DOHH2 (cell line): ENCODE measurements at regions not wholly inside any gene's neighbourhood (a gene's known extent, or its start where the extent isn't known, plus 50 kb on each side); places are given as distances from the start of the nearest gene placed in this dataset.

ENCODE experiments used
- H3F3A ChIP-seq: fragments of 200-600 bp; sonication (generic), shearing (Covaris generic); 2 replicates; pipeline ENCODE4 v1.6.0; 2016; ENCODE audit warnings: antibody characterized with exemption, mild to moderate bottlenecking; ENCODE audit not compliant: control insufficient read depth, insufficient read depth
- H3K27ac ChIP-seq: fragments of 200-600 bp; sonication (generic); 2 replicates; pipeline ENCODE4 v1.5.1; 2014; ENCODE audit warnings: low read depth, mild to moderate bottlenecking, low read length, moderate library complexity
- H3K27me3 ChIP-seq: fragments of 200-600 bp; sonication (generic); 2 replicates; pipeline ENCODE4 v1.6.1; 2014; ENCODE audit warnings: mild to moderate bottlenecking, low read length, mixed read lengths; ENCODE audit not compliant: control insufficient read depth
- H3K36me3 ChIP-seq: fragments of 200-600 bp; sonication (generic); 2 replicates; pipeline ENCODE4 v1.6.1; 2014; ENCODE audit warnings: mild to moderate bottlenecking, low read length, moderate library complexity, mixed read lengths; ENCODE audit not compliant: control insufficient read depth
- H3K4me1 ChIP-seq: fragments of 200-600 bp; sonication (generic); 2 replicates; pipeline ENCODE4 v1.6.1; 2014; ENCODE audit warnings: mild to moderate bottlenecking, low read length, mixed read lengths; ENCODE audit not compliant: control insufficient read depth
- H3K4me2 ChIP-seq: fragments of 200-600 bp; sonication (generic); 2 replicates; pipeline ENCODE4 v1.6.0; 2014; ENCODE audit warnings: mild to moderate bottlenecking, low read length, moderate library complexity
- H3K4me3 ChIP-seq: fragments of 200-600 bp; sonication (generic); 2 replicates; pipeline ENCODE4 v1.5.1; 2014; ENCODE audit warnings: mild to moderate bottlenecking, low read length, mixed read lengths
- H3K79me2 ChIP-seq: fragments of 200-600 bp; sonication (generic); 2 replicates; pipeline ENCODE4 v1.6.1; 2014; ENCODE audit warnings: mild to moderate bottlenecking, low read length, mixed read lengths; ENCODE audit not compliant: control insufficient read depth
- H3K9me2 ChIP-seq: fragments of 200-600 bp; sonication (generic); replicated peaks from 2 replicates; pipeline ENCODE4 v1.6.1; 2014; ENCODE audit warnings: mild to moderate bottlenecking, low read length, mixed read lengths; ENCODE audit not compliant: control insufficient read depth
- H3K9me3 ChIP-seq: fragments of 200-600 bp; sonication (generic); 2 replicates; pipeline ENCODE4 v1.6.1; 2014; ENCODE audit warnings: antibody characterized with exemption, low read length, mixed read lengths; ENCODE audit not compliant: control insufficient read depth, insufficient read depth
- H4K20me1 ChIP-seq: fragments of 200-600 bp; sonication (generic); 2 replicates; pipeline ENCODE4 v1.6.0; 2014; ENCODE audit warnings: low read depth, mild to moderate bottlenecking, antibody characterized with exemption, low read length, moderate library complexity; ENCODE audit not compliant: control insufficient read depth, insufficient read depth
- CTCF ChIP-seq: fragments of 200-600 bp; sonication (generic); IDR thresholded peaks from one replicate; pipeline ENCODE4 v1.5.1; 2014; ENCODE audit warnings: antibody characterized with exemption, mild to moderate bottlenecking, low read depth, low read length; ENCODE audit not compliant: poor library complexity, severe bottlenecking
- EZH2phosphoT487 ChIP-seq: fragments of 200-600 bp; sonication (generic); IDR thresholded peaks from 2 replicates; pipeline ENCODE4 v1.6.1; 2017; ENCODE audit warnings: borderline replicate concordance, mild to moderate bottlenecking, antibody characterized with exemption, low read length, moderate library complexity, mixed read lengths

DNA sequence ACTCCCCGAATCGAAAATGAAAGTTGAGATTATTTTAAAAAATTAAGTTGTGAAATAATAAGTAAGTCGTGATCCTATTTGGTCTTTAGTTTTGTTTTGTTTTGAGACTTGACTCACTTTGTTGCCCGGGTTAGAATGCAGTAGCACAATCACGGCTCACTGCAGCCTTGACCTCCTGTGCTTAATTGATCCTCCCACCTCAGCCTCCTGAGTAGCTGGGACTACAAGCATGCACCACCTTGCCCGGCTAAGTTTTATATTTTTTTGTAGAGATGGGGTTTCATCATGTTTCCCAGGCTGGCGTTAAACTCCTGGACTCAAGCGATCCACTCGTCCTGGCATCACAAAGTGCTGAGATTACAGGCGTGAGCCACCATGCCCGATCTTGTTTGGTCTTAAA, 326.2 kb downstream of the MYCN start:
- H3K4me2 ChIP-seq, result no peak overlapping the region
- no peak for TF ChIP-seq EZH2phosphoT487
- no peak for TF ChIP-seq CTCF
- H3K9me2 ChIP-seq, result no peaks in the 10 kb centered on the region
- H3K9me3 ChIP-seq, result no peaks in the 10 kb centered on the region
- no peaks in the 10 kb centered on the region for H3K79me2 ChIP-seq
- H3K27ac ChIP-seq, result no peak overlapping the region
- H3K36me3 ChIP-seq, result no peaks in the 10 kb centered on the region
- no peaks in the 10 kb centered on the region for H3K4me1 ChIP-seq
- H3K27me3 ChIP-seq, result no peaks in the 10 kb centered on the region
- no peaks in the 10 kb centered on the region for H3F3A ChIP-seq
- H4K20me1 ChIP-seq, result no peaks in the 10 kb centered on the region
- no peak overlapping the region for H3K4me3 ChIP-seq

DNA sequence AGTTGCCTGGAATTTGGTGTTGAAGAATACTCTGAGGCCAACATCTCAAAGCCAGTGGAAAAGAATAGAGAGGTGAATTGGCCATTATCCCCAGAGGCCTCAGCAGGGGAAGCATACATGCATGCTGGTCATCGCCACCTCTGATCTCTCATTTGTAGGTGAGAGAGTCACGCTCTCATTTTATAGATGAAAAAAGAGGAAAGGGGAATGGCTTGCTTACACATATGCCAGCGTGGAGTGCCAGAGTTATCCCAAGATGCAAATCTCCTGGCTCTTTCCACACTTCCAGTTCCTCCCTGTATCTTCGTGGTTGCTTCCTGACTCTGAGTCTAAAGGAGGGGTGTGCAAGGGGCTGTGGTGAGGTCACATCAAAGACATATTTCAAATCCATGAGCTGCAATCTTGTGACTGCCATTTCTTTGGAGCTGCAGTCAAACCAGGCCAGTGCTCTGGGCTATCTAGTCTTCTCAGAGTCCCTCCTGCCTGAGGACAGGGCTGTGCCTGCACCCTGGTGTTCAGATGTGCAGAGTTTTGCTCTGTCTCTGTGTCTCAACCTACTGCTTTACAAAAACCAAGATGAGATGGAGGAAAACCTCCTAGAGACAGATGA, 324.7 kb downstream of the MYCN start:
- H3K36me3 ChIP-seq, result no peaks in the 10 kb centered on the region
- H3K27ac ChIP-seq, result no peak overlapping the region
- H3K9me3 ChIP-seq, result no peaks in the 10 kb centered on the region
- H3K27me3 ChIP-seq, result no peaks in the 10 kb centered on the region
- no peaks in the 10 kb centered on the region for H3K79me2 ChIP-seq
- H3K4me2 ChIP-seq, result no peak overlapping the region
- no peaks in the 10 kb centered on the region for H3K9me2 ChIP-seq
- H3F3A ChIP-seq, result no peaks in the 10 kb centered on the region
- TF ChIP-seq EZH2phosphoT487 (no peak), CTCF (no peak)
- no peak overlapping the region for H3K4me3 ChIP-seq
- no peaks in the 10 kb centered on the region for H3K4me1 ChIP-seq
- no peaks in the 10 kb centered on the region for H4K20me1 ChIP-seq

DNA sequence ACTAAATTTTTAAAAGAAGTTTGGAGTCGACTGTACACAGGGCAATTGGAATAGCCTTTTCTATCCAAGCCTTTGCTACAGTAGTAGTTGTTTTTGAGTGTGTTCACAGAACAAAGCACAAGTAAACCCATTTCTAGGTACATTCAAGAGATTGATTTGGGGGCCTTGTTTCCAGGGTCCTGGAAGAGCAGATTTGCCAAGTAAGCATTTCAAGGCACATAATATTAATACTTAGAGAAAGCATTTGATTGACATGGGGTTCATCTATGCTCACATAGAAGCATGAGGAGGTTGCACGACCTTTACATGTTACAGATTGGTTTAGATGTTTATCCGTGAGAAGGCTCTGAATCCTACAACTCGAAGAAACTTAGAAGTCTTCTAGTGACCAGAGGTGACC, 324.1 kb downstream of the MYCN start:
- Histone ChIP-seq H3K27ac (no peak overlapping the region), H3K4me3 (no peak overlapping the region), H4K20me1 (no peaks in the 10 kb centered on the region), H3K27me3 (no peaks in the 10 kb centered on the region), H3K4me1 (no peaks in the 10 kb centered on the region), H3F3A (no peaks in the 10 kb centered on the region), H3K36me3 (no peaks in the 10 kb centered on the region), H3K79me2 (no peaks in the 10 kb centered on the region), H3K9me3 (no peaks in the 10 kb centered on the region), H3K4me2 (no peak overlapping the region), H3K9me2 (no peaks in the 10 kb centered on the region)
- TF ChIP-seq EZH2phosphoT487 (no peak), CTCF (no peak)
